Left renal pelvis (tissue), 4 donors: ENCODE measurements at regions not wholly inside any gene's neighbourhood (a gene's known extent, or its start where the extent isn't known, plus 50 kb on each side); places are given as distances from the start of the nearest gene placed in this dataset.

Experiments used
- DNase-seq, 4 donors: peaks; one replicate each; pipeline ENCODE4 v3.0.0-alpha.2; 2013; ENCODE audit warnings: low read depth in 4 of 4, low spot score in 3 of 4

DNA sequence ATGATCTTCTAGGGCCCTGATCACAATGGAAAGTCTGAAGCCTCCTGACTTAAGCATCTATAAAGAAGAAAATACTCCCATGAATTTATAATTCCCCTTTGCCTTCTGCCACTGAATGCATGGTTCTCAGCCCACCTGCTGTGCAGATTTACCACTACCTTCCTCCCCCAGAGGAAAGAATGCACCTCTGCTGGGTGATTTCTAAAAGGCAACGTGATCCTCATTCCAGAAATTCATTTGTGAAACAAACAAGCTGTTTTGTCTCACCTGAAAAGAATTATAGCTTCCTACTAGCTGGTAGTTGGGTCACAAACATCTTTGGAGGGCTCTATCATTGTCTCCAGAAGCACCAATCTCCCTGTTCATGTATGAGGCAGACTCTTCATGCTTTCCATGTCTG is 320.2 kb downstream of the CDC14C start:
- no peak for DNase-seq

- DNase-seq: no peak
Observed at GRCh38 chr7:49245062-49245461, 320.7 kb downstream of the CDC14C start.

- no peak for DNase-seq
Observed at GRCh38 chr7:49247759-49248158, 323.4 kb downstream of the CDC14C start.

- DNase-seq: no peak
Observed at GRCh38 chr7:49255054-49255453, 330.7 kb downstream of the CDC14C start.

DNA sequence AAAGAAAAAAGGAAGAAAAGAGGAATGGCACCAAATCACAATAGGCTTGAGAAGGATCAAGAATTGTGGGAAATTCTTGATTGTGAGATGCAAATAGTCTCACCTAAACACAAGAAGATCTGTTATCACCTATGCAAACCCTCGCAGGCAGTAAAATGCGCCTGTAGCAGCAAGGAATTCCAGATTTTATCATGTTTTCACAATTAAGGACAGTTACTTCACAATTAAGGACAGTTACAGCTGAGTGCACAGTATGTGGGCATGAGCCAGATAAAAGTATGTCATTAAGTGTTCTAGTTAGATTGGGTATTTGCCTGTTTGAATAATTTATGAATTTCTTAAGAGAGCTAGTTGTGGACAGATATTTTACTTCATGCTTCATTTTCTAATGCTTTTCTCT is 336.2 kb downstream of the CDC14C start:
- DNase-seq: no peak

DNA sequence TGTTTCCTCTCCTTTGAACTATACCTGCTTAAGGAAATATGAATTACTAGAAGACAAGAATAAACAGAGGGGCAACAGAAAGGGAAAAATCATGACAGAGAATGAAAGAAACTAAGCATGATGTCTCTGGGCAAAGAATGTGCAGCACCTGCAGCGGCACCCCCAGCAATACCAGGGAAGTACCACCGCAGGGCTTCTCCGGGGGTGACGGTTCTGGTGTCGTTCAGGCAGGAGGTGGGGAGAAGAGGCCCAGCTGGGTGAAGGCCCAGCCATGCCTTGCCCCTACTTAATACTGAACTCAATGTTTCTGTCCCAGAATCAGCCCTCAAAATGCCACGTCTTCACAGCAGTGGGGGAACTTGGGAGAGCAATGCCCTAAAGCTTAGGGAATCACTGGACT is 337.6 kb downstream of the CDC14C start:
- DNase-seq: no peak

- no peak for DNase-seq
Observed at GRCh38 chr7:49264530-49264929, 340.2 kb downstream of the CDC14C start.

- no peak for DNase-seq
Observed at GRCh38 chr7:49273897-49274296, 349.6 kb downstream of the CDC14C start.

DNA sequence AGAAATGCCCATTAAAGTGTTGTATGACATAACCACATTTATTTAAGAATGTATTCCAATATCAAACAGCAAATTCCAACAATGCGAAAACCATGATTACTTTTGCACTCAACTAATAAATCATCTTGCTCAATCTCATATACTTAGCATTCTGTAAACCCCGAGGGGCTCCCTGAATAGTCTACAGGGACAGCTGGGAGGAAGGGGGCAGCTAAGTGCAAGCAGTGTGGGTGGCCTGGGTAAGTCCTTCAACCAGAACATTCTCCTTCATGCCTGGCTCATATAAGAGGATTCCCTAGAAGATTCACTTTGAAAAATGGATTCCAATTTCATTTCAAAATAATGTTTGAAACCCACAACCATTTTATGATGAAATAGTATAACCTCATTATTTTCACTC is 355.5 kb downstream of the CDC14C start:
- DNase-seq: no peak

GRCh38 chr7:49287653-49288052 is 363.3 kb downstream of the CDC14C start:
- DNase-seq: no peak

DNA sequence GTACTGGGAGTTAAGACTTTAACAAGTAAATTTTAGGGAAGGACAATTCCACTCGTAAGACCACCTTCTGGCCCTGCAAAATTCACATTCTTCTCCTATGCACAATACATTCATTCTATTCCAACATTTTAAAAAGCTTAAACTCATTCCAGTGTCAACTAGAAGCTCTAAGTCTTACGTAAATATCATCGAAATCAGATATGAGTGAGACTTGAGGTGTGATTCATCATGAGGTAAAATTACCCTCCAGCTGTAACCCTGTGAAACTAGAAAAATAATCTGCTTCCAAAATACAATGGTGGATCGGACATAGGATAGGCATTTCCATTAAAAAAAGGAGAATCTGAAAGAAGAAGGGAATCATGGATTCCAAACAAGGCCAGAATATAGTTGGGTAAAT is 370.3 kb downstream of the CDC14C start:
- DNase-seq: no peak

DNA sequence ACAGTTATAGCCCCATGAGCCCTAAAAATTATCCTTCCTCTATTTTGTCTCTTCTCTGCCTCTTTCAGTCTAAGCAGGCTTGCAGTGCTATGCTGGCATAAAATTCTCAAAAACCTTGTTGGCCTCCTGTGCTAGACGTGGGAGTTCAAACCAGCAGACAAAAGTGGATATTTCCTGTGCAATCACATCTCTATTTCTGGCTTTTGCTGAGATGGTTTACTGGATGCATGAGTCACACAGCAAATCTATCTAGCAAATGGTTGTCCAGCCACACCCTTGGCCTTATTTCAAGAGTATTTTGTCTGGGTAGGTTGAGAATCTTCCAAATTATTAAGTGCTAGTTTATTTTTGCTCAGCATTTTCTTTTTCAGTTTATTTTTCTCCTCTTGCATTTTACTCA is 370.8 kb downstream of the CDC14C start:
- DNase-seq: no peak

DNA sequence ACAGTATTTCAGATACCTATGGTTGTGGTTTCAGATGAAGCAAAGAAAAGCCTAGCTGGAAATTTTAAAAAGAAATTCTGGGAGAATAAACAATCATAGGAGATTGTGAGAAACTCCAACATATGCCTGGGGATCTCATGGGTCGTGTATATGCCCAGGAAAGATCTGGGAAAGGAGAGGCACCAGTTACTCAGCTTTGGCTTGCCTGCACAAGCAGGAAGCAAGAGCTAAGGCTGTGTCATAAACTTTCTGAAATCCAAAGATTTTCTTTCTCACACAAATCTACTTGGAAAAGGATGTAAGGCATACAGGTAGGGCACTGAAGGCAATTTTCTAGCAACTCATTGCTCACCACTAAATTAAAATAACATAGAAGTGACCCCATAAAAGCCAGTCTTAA is 373.6 kb downstream of the CDC14C start:
- no peak for DNase-seq

DNA sequence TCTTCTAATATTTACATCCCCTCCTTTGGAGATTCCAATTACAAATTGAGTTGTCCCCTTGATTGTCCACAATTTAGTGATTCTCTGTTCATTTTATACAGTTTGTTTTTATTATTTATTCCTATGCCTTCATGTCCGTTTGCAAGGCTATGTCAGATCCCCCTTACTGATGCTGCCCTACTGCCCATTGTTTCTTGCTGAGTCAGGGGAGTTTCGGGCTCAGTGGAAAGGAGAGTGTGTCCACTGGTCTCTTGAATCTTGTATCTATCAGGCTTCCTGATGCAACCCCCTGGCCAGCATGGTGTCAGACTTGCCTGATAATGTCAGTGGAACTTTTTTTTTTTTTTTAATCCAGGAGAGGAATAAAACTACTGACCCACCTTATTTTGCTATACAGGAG is 384.4 kb downstream of the CDC14C start:
- no peak for DNase-seq

DNA sequence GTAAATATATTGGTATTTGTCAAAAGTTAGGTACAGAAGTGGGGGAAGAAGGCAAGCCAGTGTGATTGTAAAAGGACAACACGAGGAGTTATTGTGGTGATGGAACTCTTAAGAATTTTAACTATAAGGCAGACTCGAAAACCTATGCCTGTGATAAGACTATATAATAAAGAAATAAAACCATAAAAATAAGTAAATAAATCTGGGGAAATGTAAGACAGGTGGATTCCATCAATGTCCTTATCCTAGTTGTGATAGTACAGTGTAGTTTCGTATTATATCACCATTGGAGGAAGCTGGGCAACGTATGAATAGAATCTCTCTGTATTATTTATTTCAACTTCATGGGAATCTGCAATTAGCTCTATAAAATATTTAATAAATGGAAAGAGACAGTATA is 395.7 kb downstream of the CDC14C start:
- no peak for DNase-seq

DNA sequence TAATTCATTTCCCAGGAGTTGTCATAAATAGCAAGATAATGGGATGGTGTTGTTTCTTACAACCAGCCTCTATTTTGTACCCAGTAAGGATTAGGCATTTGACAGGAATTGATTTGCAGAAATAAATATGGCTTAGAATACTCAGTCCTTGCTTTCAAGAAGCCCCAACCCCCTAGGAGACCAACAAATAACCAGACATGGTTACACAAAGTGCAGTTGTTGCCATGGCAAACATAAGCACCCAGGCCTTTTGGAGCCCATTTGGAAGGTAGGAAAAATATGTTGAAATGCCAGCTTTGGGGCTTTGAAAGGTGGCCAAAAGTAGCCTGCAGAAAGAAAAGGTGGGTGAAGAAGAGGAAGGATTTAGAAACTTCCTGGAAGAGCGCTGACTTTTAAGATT is 397.5 kb downstream of the CDC14C start:
- DNase-seq: no peak

DNA sequence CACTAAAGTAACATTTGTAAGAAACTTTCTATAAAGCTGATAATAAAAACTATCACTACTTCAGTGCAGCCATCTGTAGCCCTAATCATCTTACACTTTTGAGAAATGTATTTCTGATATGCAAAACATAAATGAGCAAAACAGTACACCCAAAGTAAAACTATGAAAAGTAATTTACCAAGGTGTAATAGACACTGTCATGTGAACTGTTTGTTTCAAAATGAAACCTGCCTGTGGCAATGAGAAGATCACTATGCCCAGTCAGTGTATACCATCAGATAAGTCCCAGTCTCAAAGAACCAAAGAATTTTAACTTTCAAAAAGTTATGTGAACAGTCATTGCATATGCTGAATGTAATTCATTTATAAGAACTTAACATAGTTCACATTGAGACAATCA is 398.1 kb downstream of the CDC14C start:
- DNase-seq: no peak

DNA sequence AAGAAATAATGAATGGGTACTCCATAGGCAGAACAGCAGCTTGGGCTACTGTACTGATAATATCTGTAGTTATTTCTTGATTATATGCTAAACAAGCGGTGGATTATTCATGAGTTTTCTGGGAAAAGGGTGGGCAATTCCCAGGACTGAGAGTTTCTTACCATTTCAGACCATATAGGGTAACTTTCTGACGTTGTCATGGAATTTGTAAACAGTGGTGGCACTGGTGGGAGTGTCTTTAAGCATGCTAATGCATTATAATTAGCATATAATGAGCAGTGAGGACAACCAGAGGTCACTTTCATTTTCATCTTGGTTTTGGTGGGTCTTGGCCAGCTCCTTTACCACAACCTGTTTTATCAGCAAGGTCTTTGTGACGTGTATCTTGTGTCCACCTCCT is 399.7 kb downstream of the CDC14C start:
- no peak for DNase-seq

DNA sequence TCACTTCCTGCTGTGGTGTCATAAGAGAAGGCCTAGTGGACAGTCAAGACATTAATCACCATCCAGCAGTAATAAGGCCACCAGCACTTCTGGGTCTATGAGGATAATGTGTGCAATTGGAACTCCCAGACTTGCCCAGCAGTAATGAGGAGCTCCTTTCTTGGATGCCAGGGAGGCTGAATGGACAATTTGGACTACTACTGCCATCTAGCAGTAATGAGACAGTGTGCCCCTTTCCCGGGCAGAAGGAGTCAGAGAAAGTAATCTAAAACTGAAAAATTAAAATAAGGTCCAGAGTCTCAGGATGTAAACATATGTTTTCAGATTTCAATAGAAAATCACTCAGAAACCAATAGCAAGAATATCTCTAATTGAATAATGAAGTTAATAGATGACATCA is 400.4 kb downstream of the CDC14C start:
- no peak for DNase-seq

DNA sequence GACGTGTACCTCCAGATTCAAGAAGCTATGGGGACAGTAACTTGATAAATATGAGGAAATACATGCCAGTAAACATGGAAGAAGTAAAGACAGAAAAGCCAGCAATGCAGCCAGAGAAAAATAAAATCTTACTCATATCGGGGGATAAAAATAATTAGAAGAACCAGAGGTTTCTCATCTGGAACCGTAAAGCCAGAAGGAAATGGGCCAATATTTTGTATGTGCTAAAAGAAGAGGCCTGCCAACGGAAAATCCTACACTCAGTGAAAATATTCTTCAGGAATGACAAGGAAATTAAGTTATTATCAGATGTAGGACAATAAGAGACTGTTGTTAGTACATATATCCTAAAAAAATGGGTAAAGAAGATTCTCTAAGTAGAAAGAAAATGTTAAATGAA is 401.2 kb downstream of the CDC14C start:
- DNase-seq: no peak

GRCh38 chr7:49327155-49327554 is 402.8 kb downstream of the CDC14C start:
- no peak for DNase-seq

DNA sequence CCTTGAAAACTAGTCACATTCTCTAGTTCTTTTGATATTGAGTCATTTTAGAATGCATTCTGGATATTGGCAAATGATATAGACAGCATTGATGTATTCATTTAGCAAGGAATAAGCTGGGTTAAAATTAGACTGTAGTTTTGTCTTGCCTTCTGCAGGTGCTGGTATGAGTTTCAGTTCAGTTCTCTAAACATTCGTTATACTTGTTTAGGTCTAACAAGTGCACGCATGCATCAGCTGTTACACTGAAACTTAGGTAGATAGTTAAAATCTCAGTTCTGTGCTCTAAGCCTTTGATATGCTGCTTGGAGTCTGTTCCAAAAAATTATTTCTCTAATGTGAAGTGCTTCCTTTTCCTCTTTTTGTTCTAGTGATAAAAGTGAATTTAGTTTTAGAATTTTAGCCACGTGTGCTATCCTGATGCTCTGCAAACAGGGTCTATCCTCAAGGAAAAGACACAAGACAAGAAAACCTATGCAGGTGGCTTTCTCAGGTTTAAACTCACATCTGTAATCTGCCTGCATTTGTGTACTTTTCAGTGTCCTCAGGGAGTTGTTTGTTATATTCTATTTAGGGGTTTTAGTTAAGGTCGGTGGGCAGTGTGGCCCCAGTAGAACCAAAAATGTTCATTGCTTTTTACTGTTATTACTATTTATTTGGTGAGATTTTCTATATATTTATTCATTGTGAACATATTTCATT is 409.0 kb downstream of the CDC14C start:
- DNase-seq: no peak

DNA sequence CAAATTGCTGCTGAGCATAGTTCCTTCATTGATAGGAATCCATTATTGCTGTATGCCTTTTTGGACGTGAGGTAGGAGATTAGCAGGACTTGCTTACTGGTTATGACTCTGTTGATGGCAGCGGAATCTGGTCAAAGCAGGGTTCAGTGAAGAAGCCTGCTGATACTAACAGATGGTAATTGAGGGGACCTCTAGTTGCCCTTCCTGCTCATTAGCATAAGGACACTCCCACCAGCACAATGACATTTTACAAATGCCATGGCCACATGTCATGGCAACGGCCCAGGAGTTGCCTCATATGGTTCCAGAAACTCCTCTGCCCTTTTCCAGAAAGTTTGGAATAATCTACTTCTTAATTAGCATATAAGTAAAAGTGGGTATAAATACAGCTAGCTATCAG is 417.5 kb downstream of the CDC14C start:
- no peak for DNase-seq
